Neural cell (in vitro differentiated cells): ENCODE measurements at regions not wholly inside any gene's neighbourhood (a gene's known extent, or its start where the extent isn't known, plus 50 kb on each side); places are given as distances from the start of the nearest gene placed in this dataset.
A peak's percentile ranks its signal among the peaks of the same experiment; 100 is the strongest.

Experiments
- H2AFZ ChIP-seq: fragments of 200-600, 300-800 bp; sonication (generic), shearing (Covaris generic); 2 replicates; pipeline ENCODE4 v1.6.0; 2014; ENCODE audit warnings: low read depth, mild to moderate bottlenecking, antibody characterized with exemption, low read length, moderate library complexity
- H3F3A ChIP-seq: fragments of 200-600 bp; shearing (Covaris generic); 2 replicates; pipeline ENCODE4 v1.6.1; 2016; ENCODE audit warnings: mild to moderate bottlenecking, moderate library complexity, mixed read lengths, antibody characterized with exemption, low read length; ENCODE audit not compliant: insufficient read depth, poor library complexity, severe bottlenecking
- H3K27ac ChIP-seq: fragments of 200-600, 300-800 bp; sonication (generic), shearing (Covaris generic); 2 replicates; pipeline ENCODE4 v1.5.1; 2014; ENCODE audit warnings: mild to moderate bottlenecking, low read length, moderate library complexity
- H3K27me3 ChIP-seq: fragments of 300-800, 200-600 bp; sonication (generic), shearing (Covaris generic); 2 replicates; pipeline ENCODE4 v1.6.0; 2014; ENCODE audit warnings: mild to moderate bottlenecking, low read depth, low read length, moderate library complexity; ENCODE audit not compliant: insufficient read depth
- H3K36me3 ChIP-seq: fragments of 300-800, 200-600 bp; sonication (generic), shearing (Covaris generic); 2 replicates; pipeline ENCODE4 v1.5.1; 2014; ENCODE audit warnings: mild to moderate bottlenecking, antibody characterized with exemption, low read length, moderate library complexity; ENCODE audit not compliant: insufficient read depth
- H3K4me2 ChIP-seq: fragments of 300-800, 200-600 bp; sonication (generic), shearing (Covaris generic); 2 replicates; pipeline ENCODE4 v1.6.0; 2014; ENCODE audit warnings: mild to moderate bottlenecking, low read length
- H3K4me3 ChIP-seq: fragments of 300-800, 200-600 bp; sonication (generic), shearing (Covaris generic); 2 replicates; pipeline ENCODE4 v1.5.1; 2014; ENCODE audit warnings: mild to moderate bottlenecking, low read length, moderate library complexity
- H3K79me2 ChIP-seq: fragments of 200-600 bp; shearing (Covaris generic); replicated peaks from 2 replicates; pipeline ENCODE4 v1.6.0; 2014; ENCODE audit warnings: mild to moderate bottlenecking, low read length, moderate library complexity; ENCODE audit not compliant: insufficient read depth
- H3K9ac ChIP-seq: fragments of 300-800, 200-600 bp; sonication (generic), shearing (Covaris generic); 2 replicates; pipeline ENCODE4 v1.6.1; 2016; ENCODE audit warnings: mild to moderate bottlenecking, low read length, mixed read lengths
- H3K9me2 ChIP-seq: fragments of 200-600 bp; shearing (Covaris generic); 2 replicates; pipeline ENCODE4 v1.6.1; 2016; ENCODE audit warnings: mild to moderate bottlenecking, low read length, mixed read lengths; ENCODE audit not compliant: insufficient read depth
- H3K9me3 ChIP-seq: fragments of 200-600, 300-800 bp; sonication (generic), shearing (Covaris generic); 2 replicates; pipeline ENCODE4 v1.6.1; 2016; ENCODE audit warnings: mild to moderate bottlenecking, mixed run types, low read length, moderate library complexity, mixed read lengths
- H4K20me1 ChIP-seq: fragments of 200-600 bp; shearing (Covaris generic); 2 replicates; pipeline ENCODE4 v1.6.1; 2016; ENCODE audit warnings: mild to moderate bottlenecking, mixed run types; ENCODE audit not compliant: insufficient read depth
- CTCF ChIP-seq: fragments of 450-650 bp; IDR thresholded peaks from 2 replicates; pipeline ENCODE4 v1.5.1; 2014; ENCODE audit warnings: antibody characterized with exemption, mild to moderate bottlenecking, moderate library complexity; ENCODE audit not compliant: poor library complexity, severe bottlenecking
- EP300 ChIP-seq: fragments of 450-650 bp; conservative IDR thresholded peaks from 2 replicates; pipeline ENCODE4 v1.6.1; 2014; ENCODE audit warnings: antibody characterized with exemption, mild to moderate bottlenecking, moderate library complexity; ENCODE audit not compliant: poor library complexity, severe bottlenecking
- EZH2 ChIP-seq: fragments of 200-600, 300-800 bp; shearing (Covaris generic), sonication (generic); IDR thresholded peaks from 2 replicates; pipeline ENCODE4 v1.6.1; 2014; ENCODE audit warnings: antibody characterized with exemption, low read length, borderline replicate concordance, mild to moderate bottlenecking; ENCODE audit not compliant: insufficient read depth, poor library complexity, severe bottlenecking
- MXI1 ChIP-seq: fragments of 450-650 bp; conservative IDR thresholded peaks from 2 replicates; pipeline ENCODE4 v1.6.1; 2014; ENCODE audit warnings: antibody characterized with exemption, mild to moderate bottlenecking; ENCODE audit not compliant: poor library complexity, severe bottlenecking
- POLR2AphosphoS5 ChIP-seq: IDR thresholded peaks from 2 replicates; pipeline ENCODE4 v1.6.1; 2012
- RAD21 ChIP-seq: fragments of 450-650 bp; conservative IDR thresholded peaks from 2 replicates; pipeline ENCODE4 v1.6.1; 2014; ENCODE audit warnings: antibody characterized with exemption, mild to moderate bottlenecking, moderate library complexity
- REST ChIP-seq: IDR thresholded peaks from 2 replicates; pipeline ENCODE4 v1.6.1; 2012; ENCODE audit warnings: borderline replicate concordance
- SMC3 ChIP-seq: fragments of 450-650 bp; conservative IDR thresholded peaks from 2 replicates; pipeline ENCODE4 v1.6.1; 2014; ENCODE audit warnings: antibody characterized with exemption, mild to moderate bottlenecking, moderate library complexity; ENCODE audit not compliant: poor library complexity
- TAF1 ChIP-seq: IDR thresholded peaks from 2 replicates; pipeline ENCODE4 v1.6.1; 2012; ENCODE audit warnings: low read depth

GRCh38 chr10:44589181-44589943 is 204.5 kb upstream of the CXCL12 start:
- H3K36me3 ChIP-seq: no peaks in the 10 kb centered on the region
- no peak overlapping the region for H3K9ac ChIP-seq
- no peaks in the 10 kb centered on the region for H3F3A ChIP-seq
- peak overlapping the region; percentile 18 for H3K27ac ChIP-seq
- no peaks in the 10 kb centered on the region for H3K79me2 ChIP-seq
- no peaks in the 10 kb centered on the region for H3K9me2 ChIP-seq
- H3K4me3 ChIP-seq: peak overlapping the region; percentile 24
- no peaks in the 10 kb centered on the region for H3K9me3 ChIP-seq
- H4K20me1 ChIP-seq: no peaks in the 10 kb centered on the region
- H3K27me3 ChIP-seq: no peaks in the 10 kb centered on the region
- no peak overlapping the region for H2AFZ ChIP-seq
- no peak overlapping the region for H3K4me2 ChIP-seq
- TF ChIP-seq EZH2 (no peak), POLR2AphosphoS5 (no peak), REST (no peak), RAD21 (no peak), SMC3 (no peak), MXI1 (no peak)

GRCh38 chr10:44589944-44590449 is 205.1 kb upstream of the CXCL12 start:
- Histone ChIP-seq H4K20me1 (no peaks in the 10 kb centered on the region), H3K4me2 (no peak overlapping the region), H3K36me3 (no peaks in the 10 kb centered on the region), H3K27me3 (no peaks in the 10 kb centered on the region), H3F3A (no peaks in the 10 kb centered on the region), H2AFZ (no peak overlapping the region), H3K9ac (no peak overlapping the region), H3K27ac (peak overlapping the region; percentile 18), H3K79me2 (no peaks in the 10 kb centered on the region), H3K9me2 (no peaks in the 10 kb centered on the region), H3K4me3 (peak overlapping the region; percentile 24), H3K9me3 (no peaks in the 10 kb centered on the region)
- TF ChIP-seq CTCF (no peak), MXI1 (no peak), REST (no peak), SMC3 (no peak), EZH2 (no peak), TAF1 (no peak), POLR2AphosphoS5 (peak; percentile 77), RAD21 (no peak), EP300 (peak; percentile 88)
